Fibroblast of the aortic adventitia (primary cell): ENCODE measurements at regions not wholly inside any gene's neighbourhood (a gene's known extent, or its start where the extent isn't known, plus 50 kb on each side); places are given as distances from the start of the nearest gene placed in this dataset.

ENCODE experiments used
- DNase-seq: peaks from one replicate; pipeline ENCODE4 v3.0.0-alpha.2; 2010; ENCODE audit warnings: low read depth
- H3K4me3 ChIP-seq: 2 replicates; pipeline ENCODE4 v1.5.1; 2011; ENCODE audit warnings: low read depth, mild to moderate bottlenecking, control low read depth, low read length, moderate library complexity
- TF ChIP-seq, protein P1 (sequence below): IDR thresholded peaks from 2 replicates; pipeline ENCODE4 v1.5.1; 2011; ENCODE audit warnings: mild to moderate bottlenecking, low read length, control low read depth, inconsistent platforms; ENCODE audit not compliant: insufficient read depth

DNA sequence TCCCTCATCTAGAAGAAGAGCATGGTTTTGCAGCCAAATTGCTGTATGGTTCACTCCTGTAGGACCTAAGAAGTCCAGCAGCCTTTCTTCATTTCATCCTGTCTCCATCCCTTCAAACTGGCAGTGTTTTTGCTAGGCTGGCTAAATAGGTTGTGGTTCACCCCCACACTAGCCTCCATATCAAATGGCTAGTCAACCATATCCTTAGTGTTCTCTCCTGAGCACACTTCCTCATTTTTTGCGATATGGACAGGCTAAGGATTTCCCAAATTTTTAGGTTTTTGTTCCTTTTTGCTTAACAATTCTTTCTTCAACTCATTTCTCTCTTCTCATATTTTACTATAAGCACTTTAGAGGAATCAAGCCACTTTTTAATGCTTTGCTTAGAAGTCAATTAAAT, 98.8 kb upstream of the NOCT start:
- no peak overlapping the region for H3K4me3 ChIP-seq
- TF ChIP-seq, protein P1, sequence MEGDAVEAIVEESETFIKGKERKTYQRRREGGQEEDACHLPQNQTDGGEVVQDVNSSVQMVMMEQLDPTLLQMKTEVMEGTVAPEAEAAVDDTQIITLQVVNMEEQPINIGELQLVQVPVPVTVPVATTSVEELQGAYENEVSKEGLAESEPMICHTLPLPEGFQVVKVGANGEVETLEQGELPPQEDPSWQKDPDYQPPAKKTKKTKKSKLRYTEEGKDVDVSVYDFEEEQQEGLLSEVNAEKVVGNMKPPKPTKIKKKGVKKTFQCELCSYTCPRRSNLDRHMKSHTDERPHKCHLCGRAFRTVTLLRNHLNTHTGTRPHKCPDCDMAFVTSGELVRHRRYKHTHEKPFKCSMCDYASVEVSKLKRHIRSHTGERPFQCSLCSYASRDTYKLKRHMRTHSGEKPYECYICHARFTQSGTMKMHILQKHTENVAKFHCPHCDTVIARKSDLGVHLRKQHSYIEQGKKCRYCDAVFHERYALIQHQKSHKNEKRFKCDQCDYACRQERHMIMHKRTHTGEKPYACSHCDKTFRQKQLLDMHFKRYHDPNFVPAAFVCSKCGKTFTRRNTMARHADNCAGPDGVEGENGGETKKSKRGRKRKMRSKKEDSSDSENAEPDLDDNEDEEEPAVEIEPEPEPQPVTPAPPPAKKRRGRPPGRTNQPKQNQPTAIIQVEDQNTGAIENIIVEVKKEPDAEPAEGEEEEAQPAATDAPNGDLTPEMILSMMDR = no peak
- DNase-seq = no peak

DNA sequence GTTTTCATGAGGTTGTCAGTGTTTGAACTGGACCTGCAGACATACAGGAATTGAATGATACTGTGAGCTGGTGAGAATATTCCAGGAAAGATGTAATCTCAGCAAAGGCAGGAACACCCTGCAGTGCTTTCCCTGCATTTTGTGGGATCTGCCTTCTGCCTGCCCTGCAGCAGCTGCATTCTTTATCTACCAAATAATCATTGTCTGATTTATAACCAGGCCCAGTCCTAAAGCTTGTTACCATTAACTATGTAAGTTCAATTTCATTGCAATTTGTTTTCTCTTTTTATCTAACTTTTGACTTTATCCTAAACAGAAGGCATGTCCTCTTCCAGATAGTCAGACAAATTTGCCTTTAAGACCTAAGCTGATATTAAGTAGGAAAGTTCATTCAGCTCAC, 99.8 kb upstream of the NOCT start:
- no peak for DNase-seq
- no peak overlapping the region for H3K4me3 ChIP-seq
- TF ChIP-seq, protein P1 = no peak

DNA sequence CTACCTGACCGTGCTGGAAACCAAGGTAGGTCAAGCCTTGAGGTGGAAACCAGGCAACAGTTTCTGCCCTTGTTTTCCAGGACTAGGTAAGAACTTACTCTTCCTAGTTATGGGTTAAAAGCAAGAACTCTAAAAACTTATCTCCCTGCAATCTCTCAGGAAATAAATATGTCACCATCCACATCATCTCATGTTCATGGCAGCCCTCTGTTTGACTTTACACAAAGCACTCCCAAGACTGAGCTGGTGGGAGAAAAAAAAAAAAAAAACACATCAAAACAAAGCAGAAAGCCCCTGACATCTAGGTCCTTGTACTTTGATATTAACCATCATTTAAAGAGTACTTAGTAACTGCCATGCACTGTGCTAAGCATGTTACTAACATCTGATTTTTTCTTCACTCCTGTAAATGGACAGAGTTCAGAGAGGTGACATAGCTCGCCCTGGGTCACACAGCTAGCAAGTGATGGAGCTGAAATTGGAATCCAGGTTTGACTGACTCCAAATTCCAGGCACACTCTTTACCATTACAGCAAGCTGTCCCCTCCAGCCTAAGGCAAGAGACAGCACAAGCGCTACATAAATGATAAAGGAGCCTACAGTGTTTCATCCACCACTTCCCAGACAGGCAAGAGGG, 102.8 kb upstream of the NOCT start:
- TF ChIP-seq, protein P1 = no peak
- no peak for DNase-seq
- no peak overlapping the region for H3K4me3 ChIP-seq

DNA sequence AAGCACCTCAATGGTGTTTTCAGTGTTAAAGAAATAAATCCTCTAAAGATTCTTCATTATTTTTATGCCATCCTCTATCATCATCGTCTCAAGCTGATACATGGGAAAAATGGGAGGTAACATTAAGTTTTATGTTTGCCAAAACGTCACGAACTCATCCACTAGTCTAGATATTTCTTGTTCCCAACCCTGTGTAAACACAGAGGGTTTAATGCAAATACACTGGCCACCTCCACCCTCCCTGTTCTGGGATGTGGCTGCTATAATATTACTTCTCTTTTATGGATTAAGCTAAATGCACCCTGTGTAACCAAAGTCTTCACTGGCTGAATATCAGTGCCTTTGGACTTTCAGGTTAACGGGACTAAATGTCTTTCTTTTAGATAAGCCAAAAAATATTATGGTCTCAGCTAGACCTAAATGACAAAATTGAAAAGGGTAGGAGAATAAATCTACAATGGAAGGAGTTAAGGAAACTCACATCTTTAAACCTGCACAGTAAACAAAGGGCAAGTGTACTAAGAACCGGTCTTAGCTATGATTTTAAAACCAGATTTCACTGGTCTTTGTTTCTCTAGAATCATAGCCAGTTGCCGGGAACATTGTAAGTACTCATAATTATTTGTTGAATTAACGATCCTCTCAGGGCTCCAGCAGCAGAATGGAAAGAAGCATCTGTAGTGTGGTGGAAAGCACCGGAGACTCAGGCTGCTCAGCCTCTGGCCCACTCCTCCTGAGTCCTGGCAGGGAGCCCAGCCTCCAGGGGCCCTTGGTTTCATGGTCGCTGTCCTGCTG, 103.5 kb upstream of the NOCT start:
- no peak overlapping the region for H3K4me3 ChIP-seq
- no peak for DNase-seq
- TF ChIP-seq, protein P1 = no peak

DNA sequence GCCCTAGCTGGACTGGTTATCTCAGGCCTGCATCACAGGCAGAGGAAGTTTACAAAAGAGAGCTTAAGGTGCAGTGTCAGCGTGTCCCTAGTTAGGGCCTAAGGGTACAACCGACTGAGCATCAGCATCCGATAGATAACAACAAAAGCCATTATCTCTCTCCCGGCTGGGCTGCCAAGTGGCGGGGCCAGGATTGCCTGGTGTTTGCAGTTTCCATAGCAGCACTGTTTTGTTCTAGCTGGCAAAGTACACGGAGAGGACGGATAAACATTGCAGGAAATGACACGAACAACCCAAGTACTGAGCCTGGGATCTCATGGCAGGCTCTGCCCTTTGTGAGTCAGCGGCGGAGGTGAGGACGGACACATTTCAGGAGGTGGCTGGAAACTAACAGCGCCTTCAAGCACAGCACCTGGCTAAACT, 104.7 kb upstream of the NOCT start:
- DNase-seq = peak; percentile 81
- TF ChIP-seq, protein P1 = no peak
- no peak overlapping the region for H3K4me3 ChIP-seq

DNA sequence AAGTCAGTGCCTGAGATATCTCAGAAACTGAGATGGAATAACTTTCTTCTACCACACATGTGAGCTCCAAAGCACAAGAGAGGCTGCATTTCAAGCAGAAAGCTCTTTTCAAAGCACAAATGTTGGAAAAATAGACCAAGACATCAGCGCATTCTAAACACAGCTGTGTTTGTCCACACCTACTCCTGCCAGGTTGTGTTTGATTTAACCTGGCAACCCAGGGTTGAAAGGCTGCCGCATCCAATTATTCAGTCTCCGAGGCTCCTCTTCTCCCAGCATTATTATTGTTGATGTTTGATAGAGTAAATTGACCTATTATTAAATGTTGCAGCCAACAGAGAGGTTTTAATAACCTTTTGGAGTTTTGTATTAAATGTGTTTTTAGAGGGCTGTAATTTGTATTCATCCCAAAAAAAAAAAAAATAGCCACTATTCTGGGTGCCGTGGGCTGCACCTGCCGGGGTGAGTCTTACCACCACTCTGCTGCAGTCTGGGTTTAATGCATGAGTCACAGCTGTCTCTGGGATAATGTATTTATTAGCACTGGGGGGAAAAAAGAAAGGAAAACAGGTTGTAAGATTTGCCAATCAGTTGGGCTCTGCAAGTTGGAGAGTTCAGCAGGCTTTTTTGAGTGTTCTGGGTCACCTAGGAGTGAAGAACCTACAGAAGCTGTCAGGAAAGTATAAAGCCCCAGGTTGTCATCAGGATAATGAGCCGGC, 105.2 kb upstream of the NOCT start:
- H3K4me3 ChIP-seq = no peak overlapping the region
- TF ChIP-seq, protein P1 = no peak
- peak; percentile 23 for DNase-seq
